ENCODE measurements at regions not wholly inside any gene's neighbourhood (a gene's known extent, or its start where the extent isn't known, plus 50 kb on each side); places are given as distances from the start of the nearest gene placed in this dataset.

DNA sequence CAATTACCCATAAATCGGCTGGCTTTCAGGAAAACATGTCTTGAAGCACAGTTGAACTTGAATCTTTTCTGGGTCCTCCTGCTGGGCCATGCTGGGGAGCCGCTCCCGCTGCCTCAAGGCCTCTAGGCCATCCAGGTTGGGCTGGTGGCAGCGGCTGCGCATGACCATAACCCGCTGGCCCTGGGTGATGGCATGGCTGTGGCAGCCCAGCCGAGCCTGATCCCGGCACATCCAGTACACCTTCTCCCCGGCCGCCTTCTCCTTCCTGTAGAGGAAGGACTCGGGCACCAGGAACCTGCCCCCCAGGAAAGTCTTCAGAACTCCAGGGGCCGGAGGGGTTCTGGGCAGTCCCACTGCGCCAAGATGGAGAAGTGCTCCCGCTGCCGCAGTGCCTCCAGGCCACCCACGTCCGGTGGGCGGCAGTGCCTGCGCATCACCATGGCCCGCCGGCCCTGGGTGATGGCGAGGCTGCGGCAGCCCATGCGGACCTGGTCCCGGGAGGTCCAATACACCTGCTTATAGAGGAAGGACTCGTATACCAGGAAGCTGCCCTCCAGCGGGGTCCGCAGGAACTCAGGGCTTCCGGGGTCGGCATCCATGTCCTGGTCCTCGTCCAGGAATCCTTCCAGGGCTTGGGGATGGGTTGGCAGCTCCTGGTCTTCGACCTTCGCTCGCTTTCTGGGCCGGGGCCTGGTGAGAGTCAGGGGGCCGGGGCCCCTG lies 84.3 kb upstream of the FXR1 start:
- in situ Hi-C loops (cut with HindIII; ENCODE audit: low pct_unique_long_range_greater_than_20kb, low sequenced_read_pairs) = no loop called here
- no peak for DNase-seq (ENCODE audit: low read depth)

DNA sequence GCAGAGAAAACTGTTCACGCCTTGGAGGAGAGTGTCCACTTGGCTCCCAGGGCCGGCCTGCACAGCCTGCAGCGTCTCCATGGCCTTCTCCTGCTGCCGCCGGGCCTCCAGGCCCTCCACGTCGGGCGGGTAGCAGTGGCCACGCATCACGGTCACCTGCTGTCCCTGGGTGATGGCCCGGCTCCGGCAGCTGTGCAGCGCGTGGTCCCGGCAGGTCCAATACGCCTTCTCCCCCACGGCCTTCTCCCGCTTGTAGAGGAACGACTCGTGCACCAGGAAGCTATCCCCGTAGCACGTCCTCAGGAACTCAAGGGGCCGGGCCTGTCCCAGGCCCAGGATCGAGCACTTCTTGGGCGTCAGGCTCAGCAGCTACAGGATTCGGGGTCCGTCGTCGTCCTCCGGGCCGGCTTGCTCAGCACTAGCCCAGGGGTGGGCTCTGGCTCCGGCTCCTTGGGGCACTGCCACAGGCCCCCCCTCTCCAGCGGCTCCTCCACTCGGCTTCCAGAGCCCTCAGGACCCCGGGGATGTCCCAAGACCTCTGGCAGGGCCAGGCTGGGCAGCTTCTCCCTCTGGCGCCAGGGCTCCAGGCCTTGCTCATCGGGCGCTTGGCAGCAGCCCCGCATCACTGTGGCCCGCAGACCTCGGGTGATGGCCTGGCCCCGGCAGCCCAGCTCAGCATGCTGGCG lies 83.6 kb upstream of the FXR1 start:
- no peak for DNase-seq (ENCODE audit: low read depth)
- in situ Hi-C loops (cut with HindIII; ENCODE audit: low pct_unique_long_range_greater_than_20kb, low sequenced_read_pairs) = no loop called here

DNA sequence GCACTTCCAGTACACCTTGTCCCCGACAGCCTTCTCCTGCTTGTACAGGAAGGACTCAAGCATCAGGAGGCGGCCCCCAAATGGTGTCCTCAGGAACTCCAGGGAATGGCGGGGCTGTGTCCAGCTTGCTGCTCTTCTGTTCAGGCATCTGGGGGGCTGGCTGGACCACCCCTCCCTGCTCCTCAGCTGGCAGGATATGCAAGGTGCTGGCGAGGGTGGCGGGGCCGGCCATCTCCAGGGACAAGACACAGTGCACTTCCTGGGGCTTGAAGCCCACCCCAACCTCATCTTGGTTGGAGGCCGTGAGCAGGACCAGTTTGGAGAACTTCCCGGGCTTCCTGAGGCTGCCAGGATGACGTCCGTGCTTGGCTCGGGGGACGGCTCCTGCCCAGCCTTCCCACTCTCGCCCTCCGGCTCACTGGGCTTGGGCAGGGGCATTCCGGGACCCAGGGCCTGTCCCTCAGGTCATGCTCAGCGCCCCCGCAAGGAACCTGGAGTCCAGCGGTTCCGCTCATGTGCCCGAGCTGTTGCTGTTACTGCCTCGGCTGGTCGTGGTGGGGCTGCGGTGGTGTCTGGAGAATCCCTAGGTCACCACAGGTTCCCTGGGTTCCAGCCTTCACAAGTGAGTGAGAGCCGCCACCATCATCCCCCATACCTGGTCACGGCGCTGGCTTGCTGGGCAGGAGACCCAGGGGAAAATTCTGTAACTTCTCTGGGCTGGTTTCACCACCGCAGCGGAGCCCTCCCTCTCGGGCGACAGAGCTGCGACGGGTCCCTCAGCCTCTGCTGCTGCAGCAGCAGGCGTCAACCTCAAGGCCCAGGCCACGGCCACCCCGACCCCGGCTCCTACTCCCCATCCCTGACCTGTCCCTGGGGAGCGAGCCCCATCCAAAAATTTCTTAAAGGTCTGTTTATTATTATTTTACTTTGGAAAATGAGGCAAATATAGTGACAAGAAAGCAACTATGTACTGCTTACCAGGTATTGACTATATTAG lies 82.8 kb upstream of the FXR1 start:
- in situ Hi-C loops (cut with HindIII; ENCODE audit: low pct_unique_long_range_greater_than_20kb, low sequenced_read_pairs) = no loop called here
- no peak for DNase-seq (ENCODE audit: low read depth)

DNA sequence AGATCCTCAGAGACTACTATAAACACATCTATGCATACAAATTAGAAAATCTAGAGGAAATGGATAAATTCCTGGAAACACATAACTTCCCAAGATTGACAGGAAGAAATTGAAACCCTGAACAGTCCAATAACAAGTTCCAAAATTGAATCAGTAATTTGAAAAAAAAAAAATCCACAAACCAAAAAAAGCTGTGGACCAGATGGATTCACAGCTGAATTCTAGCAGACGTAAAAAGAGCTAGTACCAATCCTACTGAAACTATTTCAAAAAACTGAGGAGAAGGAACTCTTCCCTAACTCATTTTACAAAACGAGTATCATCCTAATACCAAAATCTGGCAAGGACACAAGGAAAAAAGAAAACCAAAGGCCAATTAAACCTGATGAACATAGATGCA lies 77.0 kb upstream of the FXR1 start:
- in situ Hi-C loops (cut with HindIII; ENCODE audit: low pct_unique_long_range_greater_than_20kb, low sequenced_read_pairs) = no loop called here
- DNase-seq (ENCODE audit: low read depth) = no peak

DNA sequence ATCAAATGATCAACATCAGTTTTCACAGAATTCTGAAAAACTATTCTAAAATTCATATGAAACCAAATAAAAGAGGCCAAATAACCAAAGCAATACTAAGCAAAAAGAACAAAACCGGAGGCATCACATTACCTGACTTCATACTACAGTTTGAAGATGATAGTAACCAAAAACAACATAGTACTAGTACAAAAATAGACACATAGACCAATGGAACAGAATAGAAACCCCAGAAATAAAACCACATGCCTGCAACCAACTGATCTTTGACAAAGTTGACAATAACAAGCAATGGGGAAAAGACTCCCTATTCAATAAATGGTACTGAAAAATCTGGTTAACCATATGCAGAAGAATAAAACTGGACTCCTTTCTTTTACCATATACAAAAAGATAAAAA lies 75.7 kb upstream of the FXR1 start:
- in situ Hi-C loops (cut with HindIII; ENCODE audit: low pct_unique_long_range_greater_than_20kb, low sequenced_read_pairs) = no loop called here
- DNase-seq (ENCODE audit: low read depth) = no peak

DNA sequence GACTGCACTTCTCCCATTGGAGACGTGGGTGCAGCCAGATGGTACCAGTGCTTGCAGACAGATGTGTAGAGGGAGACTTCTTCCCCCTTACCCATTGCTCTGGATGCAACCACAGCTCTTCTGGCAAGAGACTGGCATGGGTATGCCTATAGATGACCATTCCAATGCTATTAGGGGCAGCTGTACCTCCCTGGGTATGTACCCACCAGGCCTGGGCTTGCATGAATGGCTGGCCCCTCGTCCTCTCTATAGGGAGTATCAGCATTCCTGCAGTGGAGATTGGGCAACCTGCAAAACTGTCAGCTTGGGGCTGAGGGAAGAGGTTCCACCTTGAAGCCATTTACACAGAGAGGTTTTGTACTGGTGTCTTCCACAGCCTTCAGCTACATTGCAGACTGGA lies 57.6 kb upstream of the FXR1 start:
- no peak for DNase-seq (ENCODE audit: low read depth)
- in situ Hi-C loops (cut with HindIII; ENCODE audit: low pct_unique_long_range_greater_than_20kb, low sequenced_read_pairs) = no loop called here

DNA sequence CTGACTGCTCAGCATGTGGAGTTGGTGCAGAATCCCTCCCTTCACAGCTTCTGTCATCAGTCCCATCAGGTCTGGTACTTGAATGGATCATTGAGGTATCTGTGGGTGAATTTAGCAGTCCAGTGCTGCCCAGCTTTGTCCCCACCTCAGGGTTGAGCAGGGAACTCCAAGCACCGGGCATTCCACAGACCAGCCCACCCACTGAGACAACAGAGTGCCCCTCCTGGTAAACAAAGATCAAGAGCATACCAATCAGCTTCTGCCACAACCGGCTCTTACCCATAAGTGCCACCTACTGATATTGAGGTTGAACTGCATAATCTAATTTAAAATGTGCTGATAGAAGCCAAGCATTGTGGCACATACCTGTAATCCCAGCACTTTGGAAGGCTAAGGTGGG lies 57.1 kb upstream of the FXR1 start:
- in situ Hi-C loops (cut with HindIII; ENCODE audit: low pct_unique_long_range_greater_than_20kb, low sequenced_read_pairs) = no loop called here
- DNase-seq (ENCODE audit: low read depth) = peak; percentile 9

DNA sequence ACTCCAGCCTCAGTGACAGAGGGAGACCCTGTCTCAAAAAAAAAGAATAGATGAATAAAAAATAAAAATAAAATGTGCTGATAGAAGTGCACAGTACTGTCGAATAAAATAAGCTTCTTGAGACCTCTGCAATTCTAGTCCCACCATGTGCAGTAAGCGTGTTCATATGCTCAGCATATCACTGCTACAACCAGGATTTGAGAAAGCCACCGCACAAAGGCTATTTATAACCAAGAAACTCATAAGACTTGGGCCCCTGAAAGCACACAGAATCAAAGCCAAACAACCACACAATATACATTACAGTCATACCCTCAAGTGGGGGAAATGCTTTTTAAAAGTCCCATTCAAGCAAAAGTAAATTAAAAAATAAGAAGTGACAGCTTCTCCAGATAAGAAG lies 56.5 kb upstream of the FXR1 start:
- no peak for DNase-seq (ENCODE audit: low read depth)
- in situ Hi-C loops (cut with HindIII; ENCODE audit: low pct_unique_long_range_greater_than_20kb, low sequenced_read_pairs) = no loop called here

DNA sequence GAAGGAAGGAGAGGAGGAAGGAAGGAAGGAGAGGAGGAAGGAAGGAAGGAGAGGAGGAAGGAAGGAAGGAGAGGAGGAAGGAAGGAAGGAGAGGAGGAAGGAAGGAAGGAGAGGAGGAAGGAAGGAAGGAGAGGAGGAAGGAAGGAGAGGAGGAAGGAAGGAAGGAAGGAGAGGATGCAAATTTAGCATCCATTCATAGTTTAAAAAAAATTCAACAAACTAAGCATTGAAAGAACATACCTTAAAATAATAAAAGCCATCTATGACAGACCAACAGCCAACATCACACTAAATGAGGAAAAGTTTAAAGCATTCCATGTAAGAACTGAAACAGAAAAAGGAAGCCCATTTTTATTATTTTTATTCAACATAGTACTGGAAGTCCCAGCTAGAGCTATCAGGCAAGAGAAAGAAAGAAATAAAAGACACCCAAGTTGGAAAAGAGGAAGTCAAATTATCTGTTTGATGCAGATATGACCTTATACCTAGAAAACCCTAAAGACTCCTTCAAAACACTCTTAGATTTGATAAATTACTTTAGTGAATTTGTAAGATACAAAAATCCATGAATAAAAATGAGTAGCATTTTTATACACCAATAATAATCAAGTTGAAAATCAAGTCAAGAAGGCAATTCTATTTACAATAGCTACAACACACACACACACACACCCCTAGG lies 52.2 kb upstream of the FXR1 start:
- in situ Hi-C loops (cut with HindIII; ENCODE audit: low pct_unique_long_range_greater_than_20kb, low sequenced_read_pairs) = no loop called here

More for the DNA sequence above, 52.2 kb upstream of the FXR1 start:
- DNase-seq (ENCODE audit: low read depth) = no peak

All from Caki2 (cell line).